ENCODE measurements at regions not wholly inside any gene's neighbourhood (a gene's known extent, or its start where the extent isn't known, plus 50 kb on each side); places are given as distances from the start of the nearest gene placed in this dataset.

DNA sequence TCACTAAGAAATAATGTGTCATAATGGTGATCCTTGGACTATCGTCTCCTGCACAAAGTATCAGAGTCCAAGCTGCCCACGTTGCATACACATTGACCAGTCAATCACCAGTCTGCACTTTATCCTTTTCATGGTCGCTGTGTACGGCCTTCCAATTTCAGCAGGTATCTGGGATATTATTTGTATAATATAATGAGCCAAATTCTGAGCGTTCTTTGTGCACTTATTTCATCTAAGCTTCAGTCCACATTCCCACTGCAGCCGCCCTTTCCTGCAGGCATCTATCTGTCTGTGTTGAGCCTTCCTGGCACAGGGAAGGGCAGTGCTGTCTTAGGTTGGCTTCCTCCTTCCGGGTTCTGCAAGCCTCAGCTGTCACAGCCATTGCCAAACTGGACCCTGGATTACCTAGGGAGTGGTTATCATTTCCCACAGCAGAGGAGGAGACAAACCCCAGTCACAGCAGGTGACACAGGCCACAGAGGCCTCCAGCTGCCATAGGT lies 174.3 kb downstream of the TTLL2 start:
- DNase-seq (ENCODE audit: low spot score in 2 of 2), result no peak
- intact Hi-C loops (cut with DNase I; ENCODE audit: low total_unique reads), result no loop called here
- TF ChIP-seq POLR2A (IDR thresholded peaks at IDR 0.05), result no peak
- TF ChIP-seq, protein P1, sequence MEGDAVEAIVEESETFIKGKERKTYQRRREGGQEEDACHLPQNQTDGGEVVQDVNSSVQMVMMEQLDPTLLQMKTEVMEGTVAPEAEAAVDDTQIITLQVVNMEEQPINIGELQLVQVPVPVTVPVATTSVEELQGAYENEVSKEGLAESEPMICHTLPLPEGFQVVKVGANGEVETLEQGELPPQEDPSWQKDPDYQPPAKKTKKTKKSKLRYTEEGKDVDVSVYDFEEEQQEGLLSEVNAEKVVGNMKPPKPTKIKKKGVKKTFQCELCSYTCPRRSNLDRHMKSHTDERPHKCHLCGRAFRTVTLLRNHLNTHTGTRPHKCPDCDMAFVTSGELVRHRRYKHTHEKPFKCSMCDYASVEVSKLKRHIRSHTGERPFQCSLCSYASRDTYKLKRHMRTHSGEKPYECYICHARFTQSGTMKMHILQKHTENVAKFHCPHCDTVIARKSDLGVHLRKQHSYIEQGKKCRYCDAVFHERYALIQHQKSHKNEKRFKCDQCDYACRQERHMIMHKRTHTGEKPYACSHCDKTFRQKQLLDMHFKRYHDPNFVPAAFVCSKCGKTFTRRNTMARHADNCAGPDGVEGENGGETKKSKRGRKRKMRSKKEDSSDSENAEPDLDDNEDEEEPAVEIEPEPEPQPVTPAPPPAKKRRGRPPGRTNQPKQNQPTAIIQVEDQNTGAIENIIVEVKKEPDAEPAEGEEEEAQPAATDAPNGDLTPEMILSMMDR (IDR thresholded peaks at IDR 0.05), result no peak
- H3K4me3 ChIP-seq (ENCODE audit: low read depth, poor library complexity, severe bottlenecking), result no peak overlapping the region
- 85 to 88% methylated on average over 7 of the region's 7 CpGs for WGBS, 2 donors

- TF ChIP-seq POLR2A (IDR thresholded peaks at IDR 0.05), result no peak
- TF ChIP-seq, protein P1 (IDR thresholded peaks at IDR 0.05), result no peak
- intact Hi-C loops (cut with DNase I; ENCODE audit: low total_unique reads), result no loop called here
- no peak for DNase-seq (ENCODE audit: low spot score in 2 of 2)
- no peak overlapping the region for H3K4me3 ChIP-seq (ENCODE audit: low read depth, poor library complexity, severe bottlenecking)
- 85 to 88% methylated on average over 6 to 8 of the region's 8 CpGs for WGBS, 2 donors
Observed at GRCh38 chr6:167500961-167501360, 176.1 kb downstream of the TTLL2 start.

DNA sequence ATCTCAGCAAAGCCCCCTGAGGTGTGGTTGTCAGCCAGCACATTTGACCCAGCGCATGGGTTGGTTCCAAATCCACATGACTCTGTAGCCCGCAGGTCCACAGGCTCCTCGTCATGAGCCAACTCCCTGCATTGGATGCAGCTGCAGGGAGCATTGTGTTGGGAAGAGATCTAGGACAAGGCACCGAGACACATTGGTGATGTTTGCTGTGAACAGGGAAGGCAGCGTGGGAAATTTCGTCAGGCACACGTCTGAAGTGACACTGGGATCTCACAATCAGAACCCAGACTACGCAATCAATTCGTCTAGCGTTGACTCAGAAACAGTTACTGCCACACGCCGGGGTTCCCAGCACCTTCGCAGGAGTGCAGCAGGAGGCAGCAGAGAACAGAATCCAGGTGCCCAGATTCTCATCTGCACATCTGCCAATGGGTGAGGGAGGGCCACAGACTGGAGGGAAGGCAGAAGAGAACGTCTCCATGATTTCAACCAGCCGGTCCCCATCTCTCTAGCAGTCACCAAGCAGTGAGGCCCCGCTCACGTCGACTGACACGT lies 177.0 kb downstream of the TTLL2 start:
- no peak overlapping the region for H3K4me3 ChIP-seq (ENCODE audit: low read depth, poor library complexity, severe bottlenecking)
- TF ChIP-seq, protein P1 (IDR thresholded peaks at IDR 0.05), result no peak
- TF ChIP-seq POLR2A (IDR thresholded peaks at IDR 0.05), result no peak
- no peak for DNase-seq (ENCODE audit: low spot score in 2 of 2)
- 64 to 69% methylated on average over 19 of the region's 19 CpGs for WGBS, 2 donors
- intact Hi-C loops (cut with DNase I; ENCODE audit: low total_unique reads), result no loop called here

DNA sequence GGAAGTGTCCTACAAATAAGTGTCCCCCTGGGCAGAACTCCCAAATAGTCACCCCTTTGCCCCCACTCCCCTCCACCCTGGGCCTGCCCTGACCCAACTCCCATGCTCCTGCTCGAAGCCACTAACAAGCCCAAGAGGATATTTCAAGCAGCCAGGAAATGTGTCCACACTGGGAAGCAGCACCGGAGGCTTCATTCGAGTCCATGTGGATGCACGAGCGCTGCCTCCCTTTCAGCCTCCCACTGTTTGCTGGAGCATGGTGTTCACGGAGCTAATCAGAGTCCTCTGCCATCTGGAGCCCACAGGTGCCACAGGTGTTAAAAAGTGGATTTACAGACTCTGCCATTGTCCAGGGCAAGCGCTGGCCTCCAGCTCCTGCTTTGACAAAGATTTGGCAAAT lies 177.6 kb downstream of the TTLL2 start:
- DNase-seq (ENCODE audit: low spot score in 2 of 2), result no peak
- H3K4me3 ChIP-seq (ENCODE audit: low read depth, poor library complexity, severe bottlenecking), result no peak overlapping the region
- 86 to 88% methylated on average over 7 of the region's 7 CpGs for WGBS, 2 donors
- intact Hi-C loops (cut with DNase I; ENCODE audit: low total_unique reads), result no loop called here
- no peak for TF ChIP-seq POLR2A (IDR thresholded peaks at IDR 0.05)
- TF ChIP-seq, protein P1 (IDR thresholded peaks at IDR 0.05), result no peak

- DNase-seq (ENCODE audit: low spot score in 2 of 2), result no peak
- 65 to 76% methylated on average over 6 of the region's 6 CpGs for WGBS, 2 donors
- no peak for TF ChIP-seq POLR2A (IDR thresholded peaks at IDR 0.05)
- TF ChIP-seq, protein P1 (IDR thresholded peaks at IDR 0.05), result no peak
- intact Hi-C loops (cut with DNase I; ENCODE audit: low total_unique reads), result no loop called here
- H3K4me3 ChIP-seq (ENCODE audit: low read depth, poor library complexity, severe bottlenecking), result no peak overlapping the region
Observed at GRCh38 chr6:167504385-167504961, 179.6 kb downstream of the TTLL2 start.

DNA sequence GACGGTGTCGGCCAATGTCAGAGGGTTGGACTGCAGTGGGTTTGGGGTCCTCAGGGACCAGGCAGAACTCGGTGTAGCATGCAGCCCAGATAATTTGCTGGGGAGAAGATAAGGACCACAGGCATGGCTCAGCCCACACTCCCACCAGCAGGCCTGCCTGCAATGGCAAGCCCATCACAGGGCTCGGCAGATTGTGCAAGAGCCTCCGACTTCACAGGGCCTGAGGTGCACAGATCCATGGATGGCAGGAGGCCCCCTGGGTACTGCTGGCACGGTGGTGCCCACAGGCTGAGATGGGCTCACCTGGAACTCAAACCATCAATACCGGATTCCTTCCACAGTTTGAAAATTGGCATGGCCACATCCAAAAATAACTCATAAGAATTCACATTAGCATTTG lies 180.3 kb downstream of the TTLL2 start:
- TF ChIP-seq, protein P1 (IDR thresholded peaks at IDR 0.05), result no peak
- TF ChIP-seq POLR2A (IDR thresholded peaks at IDR 0.05), result no peak
- no peak for DNase-seq (ENCODE audit: low spot score in 2 of 2)
- intact Hi-C loops (cut with DNase I; ENCODE audit: low total_unique reads), result no loop called here
- no peak overlapping the region for H3K4me3 ChIP-seq (ENCODE audit: low read depth, poor library complexity, severe bottlenecking)
- WGBS, 2 donors, result 64 to 86% methylated on average over 4 to 7 of the region's 7 CpGs

Measured in lower leg skin (tissue), 4 donors.